Caki2 (cell line): ENCODE measurements at regions not wholly inside any gene's neighbourhood (a gene's known extent, or its start where the extent isn't known, plus 50 kb on each side); places are given as distances from the start of the nearest gene placed in this dataset.
"Not testable (repeated sequence)": the region's sequence is repeated elsewhere in the genome, so short reads cannot be mapped to it uniquely, and the experiment has no call there.

Source experiments
- DNase-seq: peaks from one replicate; pipeline ENCODE4 v3.0.0-alpha.2; 2015; ENCODE audit warnings: low read depth
- in situ Hi-C: cut with HindIII; loops from 2 replicates; pipeline ENCODE4 v1.10.0; 2016; ENCODE audit warnings: low sequenced_read_pairs, low pct_unique_long_range_greater_than_20kb, mixed read lengths

DNA sequence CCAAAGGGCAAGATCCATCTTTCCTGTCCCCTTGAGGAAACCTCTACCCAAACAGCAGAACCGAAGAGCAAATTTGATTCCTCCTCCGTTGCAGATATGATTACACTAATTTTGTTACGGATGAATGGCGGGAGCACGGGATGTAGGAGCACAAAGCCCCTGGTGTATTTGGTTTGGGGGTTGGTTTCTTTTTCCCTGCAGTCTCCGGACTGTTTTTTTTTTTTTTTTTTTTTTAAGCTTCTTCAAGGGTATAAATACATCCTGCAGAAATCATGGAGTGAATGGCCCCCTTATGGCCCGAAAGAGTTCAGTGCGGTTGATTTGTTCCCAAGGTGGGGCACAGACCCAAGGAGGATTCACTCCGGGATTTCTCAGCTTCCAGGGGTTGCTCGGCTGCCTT lies 135.3 kb upstream of the SH3BP4 start:
- in situ Hi-C loops: no loop called here

DNA sequence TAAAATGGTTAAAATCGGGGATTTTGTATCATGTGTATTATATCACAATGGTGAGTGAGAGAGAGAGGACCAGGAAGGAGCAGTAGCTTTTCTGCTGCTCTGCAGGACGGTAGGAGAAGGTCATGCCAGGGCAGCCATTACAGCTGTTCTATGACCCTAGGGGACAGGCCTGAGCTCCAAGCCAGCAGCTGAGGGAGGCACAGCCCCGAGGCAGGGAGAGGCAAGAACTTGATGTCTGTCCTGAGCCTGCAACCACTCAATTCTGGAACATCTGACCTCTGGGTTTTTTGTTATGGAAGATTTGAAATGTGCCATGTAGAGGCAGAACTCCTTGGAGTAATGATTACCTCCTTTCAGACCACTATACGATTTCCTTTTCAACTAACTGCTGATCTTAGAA lies 135.8 kb upstream of the SH3BP4 start:
- in situ Hi-C loops: no loop called here
- DNase-seq: no peak

More for the DNA sequence above, 135.3 kb upstream of the SH3BP4 start:
- DNase-seq: no peak

DNA sequence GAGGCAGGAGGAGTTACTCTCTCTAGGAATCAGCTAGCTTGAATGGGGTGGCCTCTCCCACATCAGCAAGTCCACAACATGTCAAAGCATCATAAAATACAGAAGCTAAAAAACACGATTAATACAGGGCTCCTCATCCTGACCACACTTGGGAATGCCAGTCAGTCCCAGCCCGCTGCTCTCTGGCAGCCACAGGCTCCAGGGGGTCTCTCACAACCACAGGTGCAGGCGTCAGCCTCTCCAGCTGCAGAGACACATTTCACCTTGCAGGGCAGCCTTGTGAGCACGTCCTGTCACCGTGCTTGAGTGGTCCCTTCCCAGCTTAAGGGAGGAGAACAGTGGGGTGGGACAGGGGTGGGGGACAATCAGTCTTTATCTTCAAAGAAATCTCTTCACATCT lies 137.4 kb upstream of the SH3BP4 start:
- in situ Hi-C loops: no loop called here
- DNase-seq: no peak

DNA sequence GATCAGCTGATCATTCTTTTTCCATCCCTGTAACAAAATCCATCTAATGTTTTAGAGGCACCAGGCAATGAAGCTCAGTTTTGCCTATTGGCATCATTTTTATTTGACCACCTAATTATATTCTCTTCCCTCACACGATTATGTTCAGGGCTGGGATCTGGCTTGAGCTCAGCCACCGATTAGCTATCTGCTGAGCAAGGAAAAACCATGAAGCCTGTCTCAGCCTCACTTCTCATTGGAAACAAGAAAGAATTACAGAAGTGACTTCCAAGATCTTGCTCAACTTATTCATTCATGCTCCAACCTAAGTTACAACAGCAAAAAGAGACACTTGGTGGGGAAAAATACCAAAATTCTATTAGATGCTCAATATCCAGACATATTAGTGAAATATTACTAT lies 139.0 kb upstream of the SH3BP4 start:
- in situ Hi-C loops: no loop called here
- no peak for DNase-seq

DNA sequence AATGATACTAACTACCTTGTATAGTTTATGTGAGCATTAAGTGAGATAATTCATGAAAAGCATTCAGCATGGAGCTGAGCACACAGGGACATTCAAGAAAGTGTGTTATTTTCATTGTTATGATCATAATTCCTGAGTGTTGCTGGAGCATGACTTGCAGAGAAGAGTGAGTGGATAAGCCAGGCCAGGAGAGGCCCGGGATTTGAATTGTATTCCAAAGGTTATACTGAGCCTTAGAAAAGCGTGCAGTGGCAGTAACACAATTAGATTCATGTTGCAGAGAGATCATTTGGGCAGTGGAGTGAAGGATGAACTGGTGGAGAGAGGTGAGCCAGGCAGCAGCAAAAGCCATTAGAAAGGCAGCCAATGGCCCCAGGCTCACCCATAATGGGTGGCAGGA lies 142.9 kb upstream of the SH3BP4 start:
- DNase-seq: no peak
- in situ Hi-C loops: no loop called here

GRCh38 chr2:234806818-234807217 lies 145.0 kb upstream of the SH3BP4 start:
- in situ Hi-C loops: no loop called here
- no peak for DNase-seq

DNA sequence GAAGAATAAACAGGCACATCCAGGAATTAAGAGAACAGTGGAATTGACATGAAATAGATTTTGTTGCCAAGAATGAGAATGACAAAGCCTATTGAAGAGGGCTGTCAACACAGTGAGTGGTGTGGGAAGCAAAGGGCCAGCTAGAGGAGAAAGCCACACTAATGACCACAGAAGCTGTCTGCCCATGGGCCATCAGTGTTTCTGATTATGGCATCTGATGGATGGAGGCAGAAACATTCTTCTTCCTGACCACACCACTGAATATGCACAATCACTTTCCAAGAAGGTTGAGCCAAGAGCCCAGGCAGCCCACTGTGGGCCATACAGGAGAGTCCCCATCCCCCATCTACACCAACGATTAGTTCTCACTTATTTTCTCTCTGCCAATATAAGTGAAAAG lies 146.0 kb upstream of the SH3BP4 start:
- no peak for DNase-seq
- in situ Hi-C loops: no loop called here

DNA sequence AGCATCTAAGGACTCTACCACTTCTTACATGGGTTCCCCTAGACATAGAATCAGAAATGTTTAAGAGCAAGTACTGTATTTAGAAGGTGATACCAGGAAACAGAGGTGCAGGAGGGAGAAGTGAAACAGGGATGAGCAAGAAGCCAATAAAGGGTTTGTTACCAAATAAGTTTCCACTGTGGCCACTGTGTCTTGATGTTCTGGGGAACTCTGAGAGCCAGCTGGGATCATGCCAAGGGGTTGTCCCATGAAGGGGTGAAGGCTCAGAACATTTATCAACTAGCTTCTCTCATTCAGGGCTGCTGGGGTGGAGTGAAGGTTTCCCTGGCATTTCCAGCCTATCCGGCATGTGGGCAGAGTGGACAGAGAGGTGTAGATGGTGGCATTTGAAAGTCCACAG lies 147.1 kb upstream of the SH3BP4 start:
- DNase-seq: no peak
- in situ Hi-C loops: no loop called here

- no peak for DNase-seq
- in situ Hi-C loops: no loop called here
Observed at GRCh38 chr2:234802845-234803171, 149.0 kb upstream of the SH3BP4 start.

DNA sequence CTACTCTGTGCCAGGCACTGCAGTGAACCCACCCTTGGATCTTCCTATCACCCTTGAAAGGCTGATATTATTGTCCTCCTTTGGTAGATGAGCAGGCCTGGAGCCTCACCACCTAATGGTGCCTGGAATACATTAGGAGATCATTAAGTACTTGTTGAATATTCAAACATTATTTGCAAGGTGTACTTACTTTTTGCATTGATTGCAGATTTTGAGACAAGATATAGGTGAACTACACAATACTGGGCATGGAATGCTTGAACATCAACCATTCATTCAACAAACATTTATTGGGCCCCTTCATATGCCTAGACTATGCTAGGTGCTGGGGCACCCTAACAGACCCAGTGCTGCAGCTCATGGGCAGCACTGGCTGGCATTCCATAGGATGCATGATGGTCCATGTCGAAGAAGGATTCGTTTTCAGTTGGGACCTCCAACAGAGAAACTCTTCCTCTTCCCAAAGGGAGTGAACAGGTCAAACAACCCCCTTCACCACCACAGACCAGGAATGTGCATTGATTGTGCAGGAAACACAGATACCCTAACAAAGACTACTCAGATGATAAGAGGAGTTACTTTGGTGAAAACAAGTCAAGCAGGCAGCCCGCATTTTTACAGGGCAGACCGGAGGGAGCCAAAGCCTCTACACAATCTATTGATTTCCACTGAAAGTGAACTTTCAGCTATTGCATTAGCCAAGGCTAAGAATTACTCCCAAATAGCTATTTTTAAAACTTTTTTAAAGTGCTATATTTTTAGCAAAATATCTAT lies 149.6 kb upstream of the SH3BP4 start:
- no peak for DNase-seq
- in situ Hi-C loops: no loop called here

DNA sequence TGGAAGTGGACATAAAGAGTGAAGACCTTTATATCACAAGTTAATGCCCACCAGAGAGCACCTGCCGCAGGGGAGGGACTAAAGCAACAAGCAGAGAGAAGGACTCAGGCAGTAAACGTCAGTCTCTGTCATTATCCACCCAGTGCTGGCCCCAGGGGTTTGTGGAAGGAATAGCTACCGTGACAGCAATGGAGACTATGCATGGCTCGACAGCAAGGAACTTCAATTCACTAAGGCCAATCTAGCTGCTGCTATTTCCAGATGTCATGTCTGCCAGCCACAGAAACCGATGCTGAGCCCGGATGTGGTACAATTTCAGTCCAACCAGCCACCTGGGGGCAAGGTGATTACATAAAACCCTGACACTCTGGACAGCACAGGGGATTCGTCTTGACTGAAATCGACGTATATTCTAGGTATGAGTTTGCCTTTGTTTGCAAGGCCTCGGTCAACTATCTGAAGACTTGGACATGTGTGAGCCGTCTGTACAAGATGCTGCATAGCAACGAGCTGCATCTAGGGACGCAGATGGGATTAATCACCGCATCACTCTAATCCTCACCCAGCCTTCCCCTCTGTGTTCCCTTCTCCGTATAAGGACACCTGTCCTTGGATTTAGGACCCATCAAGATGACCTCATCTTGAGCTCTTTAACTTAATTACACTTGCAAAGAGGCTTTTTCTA lies 154.1 kb upstream of the SH3BP4 start:
- in situ Hi-C loops: no loop called here
- no peak for DNase-seq

GRCh38 chr2:234796045-234796591 lies 155.7 kb upstream of the SH3BP4 start:
- in situ Hi-C loops: no loop called here
- no peak for DNase-seq

GRCh38 chr2:234795272-234795920 lies 156.4 kb upstream of the SH3BP4 start:
- in situ Hi-C loops: no loop called here
- DNase-seq: no peak

- in situ Hi-C loops: no loop called here
- DNase-seq: no peak
Observed at GRCh38 chr2:234794866-234795265, 157.0 kb upstream of the SH3BP4 start.

- DNase-seq: no peak
- in situ Hi-C loops: no loop called here
Observed at GRCh38 chr2:234793212-234793785, 158.5 kb upstream of the SH3BP4 start.

GRCh38 chr2:234792621-234793022 lies 159.2 kb upstream of the SH3BP4 start:
- DNase-seq: no peak
- in situ Hi-C loops: no loop called here

GRCh38 chr2:234792096-234792495 lies 159.7 kb upstream of the SH3BP4 start:
- in situ Hi-C loops, DNase-seq: not testable (repeated sequence)

DNA sequence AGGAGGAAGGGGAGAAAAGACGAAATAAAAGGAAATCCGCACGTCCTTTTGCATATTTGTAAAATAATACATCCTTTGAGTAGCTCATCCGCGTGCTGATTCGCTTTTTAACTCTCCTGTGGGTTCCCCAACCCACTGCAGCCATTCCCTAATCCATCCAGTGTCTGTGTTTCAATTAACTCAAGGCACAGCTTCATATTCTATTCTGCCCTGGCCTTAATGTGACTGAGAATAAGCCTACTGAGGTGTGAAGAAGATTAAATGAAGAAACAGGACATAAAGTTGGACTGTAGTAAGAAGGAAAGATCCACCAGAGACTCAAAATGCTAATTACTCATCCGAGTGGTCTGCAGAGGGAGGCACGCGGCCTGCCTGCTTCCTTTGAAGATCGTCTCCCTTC lies 161.4 kb upstream of the SH3BP4 start:
- DNase-seq: no peak
- in situ Hi-C loops: no loop called here
